GM12891 (cell line): ENCODE measurements at regions not wholly inside any gene's neighbourhood (a gene's known extent, or its start where the extent isn't known, plus 50 kb on each side); places are given as distances from the start of the nearest gene placed in this dataset.

ENCODE experiments used
- POLR2A ChIP-seq: IDR thresholded peaks from 2 replicates; pipeline ENCODE4 v1.6.1; 2011; ENCODE audit warnings: low read depth, low read length, control low read depth
- POLR2AphosphoS5 ChIP-seq: IDR thresholded peaks from 2 replicates; pipeline ENCODE4 v1.6.1; 2011; ENCODE audit warnings: low read depth, low read length, control low read depth
- POU2F2 ChIP-seq: IDR thresholded peaks from 2 replicates; pipeline ENCODE4 v1.6.1; 2011; ENCODE audit warnings: low read depth, mild to moderate bottlenecking, control low read depth, low read length, moderate library complexity
- SPI1 ChIP-seq: IDR thresholded peaks from 2 replicates; pipeline ENCODE4 v1.6.1; 2011; ENCODE audit warnings: low read depth, low read length, control low read depth
- TAF1 ChIP-seq: IDR thresholded peaks from 2 replicates; pipeline ENCODE4 v1.6.1; 2011; ENCODE audit warnings: low read depth, low read length, control low read depth

GRCh38 chr2:157168501-157168900 lies 89.0 kb upstream of the GALNT5 start:
- TF ChIP-seq POLR2AphosphoS5 (no peak), POLR2A (no peak), TAF1 (no peak), POU2F2 (no peak), SPI1 (no peak)
